ENCODE measurements at regions not wholly inside any gene's neighbourhood (a gene's known extent, or its start where the extent isn't known, plus 50 kb on each side); places are given as distances from the start of the nearest gene placed in this dataset.

DNA sequence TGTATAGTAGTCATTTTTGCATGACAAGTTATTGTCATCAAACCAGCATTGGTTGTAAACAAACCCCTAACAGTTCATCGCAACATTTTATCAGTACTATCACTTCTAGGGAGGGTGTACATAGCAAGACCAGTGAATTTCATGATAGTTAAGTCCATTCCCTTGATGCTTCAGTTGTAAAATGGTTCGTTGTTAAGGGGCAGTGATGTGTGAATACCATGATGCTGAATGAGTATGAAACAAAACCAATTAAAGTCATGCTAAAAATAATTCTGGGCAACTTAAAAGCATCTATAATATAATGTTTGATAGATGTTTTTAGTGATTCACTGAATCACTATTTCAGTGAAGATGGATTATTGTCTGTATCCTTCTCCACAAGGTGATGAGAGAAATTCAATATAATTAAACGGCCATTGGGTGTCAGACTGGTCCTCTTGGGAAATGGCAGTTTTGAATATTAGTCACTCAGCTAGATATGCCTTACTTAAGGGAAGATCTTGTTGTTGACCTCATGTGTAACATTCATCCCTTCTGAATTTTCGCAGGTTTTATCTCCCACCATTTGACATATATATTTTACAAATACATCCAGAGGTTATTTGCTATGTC lies 742.2 kb upstream of the TMPRSS15 start:
- Histone ChIP-seq H3K4me3 (no peak overlapping the region), H3K36me3 (no peaks in the 10 kb centered on the region), H3K9me3 (no peaks in the 10 kb centered on the region), H3K27ac (no peak overlapping the region), H3K27me3 (no peaks in the 10 kb centered on the region), H3K4me1 (no peaks in the 10 kb centered on the region)
- TF ChIP-seq POLR2A (IDR thresholded peaks at IDR 0.05) = no peak
- TF ChIP-seq, protein P1, sequence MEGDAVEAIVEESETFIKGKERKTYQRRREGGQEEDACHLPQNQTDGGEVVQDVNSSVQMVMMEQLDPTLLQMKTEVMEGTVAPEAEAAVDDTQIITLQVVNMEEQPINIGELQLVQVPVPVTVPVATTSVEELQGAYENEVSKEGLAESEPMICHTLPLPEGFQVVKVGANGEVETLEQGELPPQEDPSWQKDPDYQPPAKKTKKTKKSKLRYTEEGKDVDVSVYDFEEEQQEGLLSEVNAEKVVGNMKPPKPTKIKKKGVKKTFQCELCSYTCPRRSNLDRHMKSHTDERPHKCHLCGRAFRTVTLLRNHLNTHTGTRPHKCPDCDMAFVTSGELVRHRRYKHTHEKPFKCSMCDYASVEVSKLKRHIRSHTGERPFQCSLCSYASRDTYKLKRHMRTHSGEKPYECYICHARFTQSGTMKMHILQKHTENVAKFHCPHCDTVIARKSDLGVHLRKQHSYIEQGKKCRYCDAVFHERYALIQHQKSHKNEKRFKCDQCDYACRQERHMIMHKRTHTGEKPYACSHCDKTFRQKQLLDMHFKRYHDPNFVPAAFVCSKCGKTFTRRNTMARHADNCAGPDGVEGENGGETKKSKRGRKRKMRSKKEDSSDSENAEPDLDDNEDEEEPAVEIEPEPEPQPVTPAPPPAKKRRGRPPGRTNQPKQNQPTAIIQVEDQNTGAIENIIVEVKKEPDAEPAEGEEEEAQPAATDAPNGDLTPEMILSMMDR (IDR thresholded peaks at IDR 0.05) = no peak
- TF ChIP-seq POLR2AphosphoS5 (IDR thresholded peaks at IDR 0.05) = no peak
- no peak for TF ChIP-seq EP300 (IDR thresholded peaks at IDR 0.05; ENCODE audit: low read depth)
- DNase-seq = no peak
- in situ Hi-C loops (cut with MboI; ENCODE audit: low pct_ligation_motif_present in 1 of 4, low pct_unique_long_range_greater_than_20kb in 1 of 4, low sequenced_read_pairs in 3 of 4) (no loop called here), intact Hi-C loops (cut with DNase I; ENCODE audit: low total_unique reads) (no loop called here)
- 78 to 80% methylated on average over 4 of the region's 4 CpGs for WGBS, 2 donors (ENCODE audit: low coverage in 1 of 2)

DNA sequence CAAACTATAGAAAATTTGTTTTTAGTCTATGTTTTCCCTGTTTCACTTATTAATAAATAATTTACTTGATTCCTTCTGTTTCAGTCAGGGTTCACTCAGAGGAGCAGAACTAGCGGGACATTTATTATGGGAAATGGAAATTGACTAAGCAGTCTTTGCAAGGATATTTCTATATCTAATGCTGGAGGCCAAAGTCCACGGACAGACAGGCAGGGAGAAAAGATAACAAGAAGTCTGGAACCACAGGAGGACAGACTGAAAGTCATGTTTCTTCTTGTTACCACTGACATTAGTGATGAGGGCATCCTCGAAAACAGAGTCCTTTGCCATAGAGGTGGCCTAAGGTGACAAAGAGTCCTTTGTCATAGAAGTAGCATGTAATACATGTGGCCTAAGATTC lies 744.5 kb upstream of the TMPRSS15 start:
- Histone ChIP-seq H3K4me3 (no peak overlapping the region), H3K36me3 (no peaks in the 10 kb centered on the region), H3K4me1 (no peaks in the 10 kb centered on the region), H3K9me3 (no peaks in the 10 kb centered on the region), H3K27me3 (no peaks in the 10 kb centered on the region), H3K27ac (no peak overlapping the region)
- 73 to 85% methylated on average over 2 to 3 of the region's 3 CpGs for WGBS, 2 donors (ENCODE audit: low coverage in 1 of 2)
- in situ Hi-C loops (cut with MboI; ENCODE audit: low pct_ligation_motif_present in 1 of 4, low pct_unique_long_range_greater_than_20kb in 1 of 4, low sequenced_read_pairs in 3 of 4) = no loop called here
- TF ChIP-seq POLR2A (IDR thresholded peaks at IDR 0.05) (no peak), EP300 (IDR thresholded peaks at IDR 0.05; ENCODE audit: low read depth) (no peak), POLR2AphosphoS5 (IDR thresholded peaks at IDR 0.05) (no peak)
- TF ChIP-seq, protein P1 (IDR thresholded peaks at IDR 0.05) = no peak
- intact Hi-C loops (cut with DNase I; ENCODE audit: low total_unique reads) = no loop called here
- DNase-seq = no peak

DNA sequence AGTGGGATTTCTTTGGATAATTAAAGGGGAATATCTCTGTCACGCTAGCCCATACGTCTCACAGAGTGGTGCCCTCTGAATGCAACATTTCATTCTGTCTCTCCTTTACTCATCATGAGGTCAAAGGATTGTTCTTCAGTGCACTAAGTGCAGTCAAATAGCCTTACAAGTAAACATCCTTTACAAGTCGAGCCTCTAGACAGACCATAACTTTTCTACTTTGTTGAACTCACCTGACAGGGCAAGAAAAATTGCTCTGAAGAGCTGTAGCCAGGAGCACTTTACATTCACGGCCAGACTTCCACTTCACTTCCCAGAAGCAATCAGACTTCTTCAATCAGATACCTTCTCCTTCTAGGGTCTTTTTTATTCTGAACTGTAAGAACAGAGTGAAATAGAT lies 768.0 kb upstream of the TMPRSS15 start:
- Histone ChIP-seq H3K27ac (no peak overlapping the region), H3K9me3 (no peaks in the 10 kb centered on the region), H3K4me3 (no peak overlapping the region), H3K4me1 (no peaks in the 10 kb centered on the region), H3K27me3 (no peaks in the 10 kb centered on the region), H3K36me3 (no peaks in the 10 kb centered on the region)
- in situ Hi-C loops (cut with MboI; ENCODE audit: low pct_ligation_motif_present in 1 of 4, low pct_unique_long_range_greater_than_20kb in 1 of 4, low sequenced_read_pairs in 3 of 4) (no loop called here), intact Hi-C loops (cut with DNase I; ENCODE audit: low total_unique reads) (no loop called here)
- WGBS, 2 donors (ENCODE audit: low coverage in 1 of 2) = 39 to 40% methylated on average over 4 of the region's 4 CpGs
- TF ChIP-seq, protein P1 (IDR thresholded peaks at IDR 0.05) = no peak
- TF ChIP-seq POLR2A (IDR thresholded peaks at IDR 0.05) = no peak
- TF ChIP-seq EP300 (IDR thresholded peaks at IDR 0.05; ENCODE audit: low read depth) = no peak
- no peak for TF ChIP-seq POLR2AphosphoS5 (IDR thresholded peaks at IDR 0.05)
- DNase-seq = no peak

DNA sequence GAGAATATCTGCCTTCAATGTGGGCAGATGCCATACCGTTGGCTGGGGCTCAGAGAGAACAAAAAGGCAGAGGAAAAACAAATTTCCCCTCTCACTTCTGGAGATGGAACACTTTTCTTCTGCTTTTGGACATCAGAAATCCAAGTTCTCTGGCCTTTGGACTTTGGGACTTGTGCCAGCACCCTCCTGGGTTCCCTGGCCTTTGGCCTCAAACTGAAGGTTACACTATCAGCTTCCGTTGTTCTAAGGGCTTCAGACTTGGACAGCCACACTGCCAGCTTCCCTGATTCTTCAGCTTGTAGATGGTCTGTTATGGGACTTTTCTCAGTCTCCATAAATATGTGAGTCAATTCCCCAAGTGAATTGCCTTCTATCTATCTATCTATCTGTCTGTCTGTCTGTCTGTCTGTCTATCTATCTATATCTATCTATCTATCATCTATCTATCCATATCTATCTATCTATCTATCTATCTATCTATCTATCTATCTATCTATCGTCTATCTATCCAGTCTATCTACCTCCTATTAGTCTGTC lies 778.1 kb upstream of the TMPRSS15 start:
- no peak for TF ChIP-seq POLR2A (IDR thresholded peaks at IDR 0.05)
- TF ChIP-seq, protein P1 (IDR thresholded peaks at IDR 0.05) = no peak
- no peak for TF ChIP-seq EP300 (IDR thresholded peaks at IDR 0.05; ENCODE audit: low read depth)
- TF ChIP-seq POLR2AphosphoS5 (IDR thresholded peaks at IDR 0.05) = no peak
- no peaks in the 10 kb centered on the region for H3K27me3 ChIP-seq
- in situ Hi-C loops (cut with MboI; ENCODE audit: low pct_ligation_motif_present in 1 of 4, low pct_unique_long_range_greater_than_20kb in 1 of 4, low sequenced_read_pairs in 3 of 4) (no loop called here), intact Hi-C loops (cut with DNase I; ENCODE audit: low total_unique reads) (no loop called here)
- no peaks in the 10 kb centered on the region for H3K36me3 ChIP-seq
- H3K9me3 ChIP-seq = no peaks in the 10 kb centered on the region
- no peaks in the 10 kb centered on the region for H3K4me1 ChIP-seq
- WGBS, 2 donors (ENCODE audit: low coverage in 1 of 2) = 54 to 67% methylated on average over 3 of the region's 3 CpGs
- H3K4me3 ChIP-seq = no peak overlapping the region
- no peak overlapping the region for H3K27ac ChIP-seq
- DNase-seq = no peak
